ENCODE measurements at regions not wholly inside any gene's neighbourhood (a gene's known extent, or its start where the extent isn't known, plus 50 kb on each side); places are given as distances from the start of the nearest gene placed in this dataset.

GRCh38 chr4:81970454-81970853 lies 403.3 kb downstream of the HNRNPD start:
- Histone ChIP-seq H3K9me3 (ENCODE audit: control insufficient read depth, low read length) (no peaks in the 10 kb centered on the region), H3K27me3 (replicated peaks; ENCODE audit: control insufficient read depth, insufficient read depth, low read length) (no peaks in the 10 kb centered on the region), H3K4me1 (ENCODE audit: control insufficient read depth, insufficient read depth, low read length) (no peaks in the 10 kb centered on the region), H3K4me3 (ENCODE audit: low read length) (no peak overlapping the region), H3K9ac (ENCODE audit: low read length) (no peak overlapping the region), H3K36me3 (ENCODE audit: control insufficient read depth, insufficient read depth, low read length, severe bottlenecking) (no peaks in the 10 kb centered on the region)
- no peak for DNase-seq (ENCODE audit: low read depth)

- Histone ChIP-seq H3K9me3 (ENCODE audit: control insufficient read depth, low read length) (no peaks in the 10 kb centered on the region), H3K36me3 (ENCODE audit: control insufficient read depth, insufficient read depth, low read length, severe bottlenecking) (no peaks in the 10 kb centered on the region), H3K4me3 (ENCODE audit: low read length) (no peak overlapping the region), H3K9ac (ENCODE audit: low read length) (no peak overlapping the region), H3K27me3 (replicated peaks; ENCODE audit: control insufficient read depth, insufficient read depth, low read length) (peaks cover 3% of the 10 kb centered on the region), H3K4me1 (ENCODE audit: control insufficient read depth, insufficient read depth, low read length) (no peaks in the 10 kb centered on the region)
- no peak for DNase-seq (ENCODE audit: low read depth)
These were observed 407.1 kb downstream of the HNRNPD start for GRCh38 chr4:81966676-81967075.

- Histone ChIP-seq H3K4me1 (ENCODE audit: control insufficient read depth, insufficient read depth, low read length) (no peaks in the 10 kb centered on the region), H3K9me3 (ENCODE audit: control insufficient read depth, low read length) (no peaks in the 10 kb centered on the region), H3K36me3 (ENCODE audit: control insufficient read depth, insufficient read depth, low read length, severe bottlenecking) (no peaks in the 10 kb centered on the region), H3K4me3 (ENCODE audit: low read length) (no peak overlapping the region), H3K9ac (ENCODE audit: low read length) (no peak overlapping the region), H3K27me3 (replicated peaks; ENCODE audit: control insufficient read depth, insufficient read depth, low read length) (peaks cover 3% of the 10 kb centered on the region)
- DNase-seq (ENCODE audit: low read depth): no peak
These were observed 407.9 kb downstream of the HNRNPD start for GRCh38 chr4:81965911-81966310.

GRCh38 chr4:81965454-81965853 lies 408.3 kb downstream of the HNRNPD start:
- Histone ChIP-seq H3K4me3 (ENCODE audit: low read length) (no peak overlapping the region), H3K27me3 (replicated peaks; ENCODE audit: control insufficient read depth, insufficient read depth, low read length) (peaks cover 3% of the 10 kb centered on the region), H3K9me3 (ENCODE audit: control insufficient read depth, low read length) (no peaks in the 10 kb centered on the region), H3K9ac (ENCODE audit: low read length) (no peak overlapping the region), H3K4me1 (ENCODE audit: control insufficient read depth, insufficient read depth, low read length) (no peaks in the 10 kb centered on the region), H3K36me3 (ENCODE audit: control insufficient read depth, insufficient read depth, low read length, severe bottlenecking) (no peaks in the 10 kb centered on the region)
- DNase-seq (ENCODE audit: low read depth): no peak

GRCh38 chr4:81963763-81964020 lies 410.1 kb downstream of the HNRNPD start:
- H3K4me1 ChIP-seq (ENCODE audit: control insufficient read depth, insufficient read depth, low read length): no peaks in the 10 kb centered on the region
- H3K36me3 ChIP-seq (ENCODE audit: control insufficient read depth, insufficient read depth, low read length, severe bottlenecking): no peaks in the 10 kb centered on the region
- H3K9me3 ChIP-seq (ENCODE audit: control insufficient read depth, low read length): no peaks in the 10 kb centered on the region
- no peak for DNase-seq (ENCODE audit: low read depth)
- H3K4me3 ChIP-seq (ENCODE audit: low read length): no peak overlapping the region
- no peak overlapping the region for H3K9ac ChIP-seq (ENCODE audit: low read length)
- peaks cover 3% of the 10 kb centered on the region for H3K27me3 ChIP-seq (replicated peaks; ENCODE audit: control insufficient read depth, insufficient read depth, low read length)

- no peak overlapping the region for H3K4me3 ChIP-seq (ENCODE audit: low read length)
- no peak for DNase-seq (ENCODE audit: low read depth)
- H3K4me1 ChIP-seq (ENCODE audit: control insufficient read depth, insufficient read depth, low read length): no peaks in the 10 kb centered on the region
- peaks cover 3% of the 10 kb centered on the region for H3K27me3 ChIP-seq (replicated peaks; ENCODE audit: control insufficient read depth, insufficient read depth, low read length)
- no peak overlapping the region for H3K9ac ChIP-seq (ENCODE audit: low read length)
- no peaks in the 10 kb centered on the region for H3K36me3 ChIP-seq (ENCODE audit: control insufficient read depth, insufficient read depth, low read length, severe bottlenecking)
- no peaks in the 10 kb centered on the region for H3K9me3 ChIP-seq (ENCODE audit: control insufficient read depth, low read length)
These were observed 410.6 kb downstream of the HNRNPD start for GRCh38 chr4:81963015-81963762.

- H3K4me1 ChIP-seq (ENCODE audit: control insufficient read depth, insufficient read depth, low read length): no peaks in the 10 kb centered on the region
- no peaks in the 10 kb centered on the region for H3K36me3 ChIP-seq (ENCODE audit: control insufficient read depth, insufficient read depth, low read length, severe bottlenecking)
- no peak overlapping the region for H3K4me3 ChIP-seq (ENCODE audit: low read length)
- no peak overlapping the region for H3K9ac ChIP-seq (ENCODE audit: low read length)
- no peak for DNase-seq (ENCODE audit: low read depth)
- H3K27me3 ChIP-seq (replicated peaks; ENCODE audit: control insufficient read depth, insufficient read depth, low read length): peaks cover 3% of the 10 kb centered on the region
- H3K9me3 ChIP-seq (ENCODE audit: control insufficient read depth, low read length): no peaks in the 10 kb centered on the region
These were observed 412.8 kb downstream of the HNRNPD start for GRCh38 chr4:81960961-81961360.

GRCh38 chr4:81954271-81954670 lies 419.5 kb downstream of the HNRNPD start:
- Histone ChIP-seq H3K9ac (ENCODE audit: low read length) (no peak overlapping the region), H3K4me1 (ENCODE audit: control insufficient read depth, insufficient read depth, low read length) (no peaks in the 10 kb centered on the region), H3K9me3 (ENCODE audit: control insufficient read depth, low read length) (no peaks in the 10 kb centered on the region), H3K27me3 (replicated peaks; ENCODE audit: control insufficient read depth, insufficient read depth, low read length) (no peaks in the 10 kb centered on the region), H3K36me3 (ENCODE audit: control insufficient read depth, insufficient read depth, low read length, severe bottlenecking) (no peaks in the 10 kb centered on the region), H3K4me3 (ENCODE audit: low read length) (no peak overlapping the region)
- no peak for DNase-seq (ENCODE audit: low read depth)

- no peaks in the 10 kb centered on the region for H3K36me3 ChIP-seq (ENCODE audit: control insufficient read depth, insufficient read depth, low read length, severe bottlenecking)
- no peaks in the 10 kb centered on the region for H3K9me3 ChIP-seq (ENCODE audit: control insufficient read depth, low read length)
- no peaks in the 10 kb centered on the region for H3K4me1 ChIP-seq (ENCODE audit: control insufficient read depth, insufficient read depth, low read length)
- H3K4me3 ChIP-seq (ENCODE audit: low read length): no peak overlapping the region
- no peak for DNase-seq (ENCODE audit: low read depth)
- H3K27me3 ChIP-seq (replicated peaks; ENCODE audit: control insufficient read depth, insufficient read depth, low read length): no peaks in the 10 kb centered on the region
- no peak overlapping the region for H3K9ac ChIP-seq (ENCODE audit: low read length)
These were observed 421.8 kb downstream of the HNRNPD start for GRCh38 chr4:81951891-81952455.

- no peaks in the 10 kb centered on the region for H3K9me3 ChIP-seq (ENCODE audit: control insufficient read depth, low read length)
- DNase-seq (ENCODE audit: low read depth): no peak
- no peaks in the 10 kb centered on the region for H3K4me1 ChIP-seq (ENCODE audit: control insufficient read depth, insufficient read depth, low read length)
- H3K9ac ChIP-seq (ENCODE audit: low read length): no peak overlapping the region
- H3K36me3 ChIP-seq (ENCODE audit: control insufficient read depth, insufficient read depth, low read length, severe bottlenecking): no peaks in the 10 kb centered on the region
- no peak overlapping the region for H3K4me3 ChIP-seq (ENCODE audit: low read length)
- H3K27me3 ChIP-seq (replicated peaks; ENCODE audit: control insufficient read depth, insufficient read depth, low read length): no peaks in the 10 kb centered on the region
These were observed 426.8 kb downstream of the HNRNPD start for GRCh38 chr4:81946996-81947395.

GRCh38 chr4:81930506-81931238 lies 443.1 kb downstream of the HNRNPD start:
- no peak overlapping the region for H3K4me3 ChIP-seq (ENCODE audit: low read length)
- H3K9me3 ChIP-seq (ENCODE audit: control insufficient read depth, low read length): no peaks in the 10 kb centered on the region
- no peak for DNase-seq (ENCODE audit: low read depth)
- no peaks in the 10 kb centered on the region for H3K36me3 ChIP-seq (ENCODE audit: control insufficient read depth, insufficient read depth, low read length, severe bottlenecking)
- H3K27me3 ChIP-seq (replicated peaks; ENCODE audit: control insufficient read depth, insufficient read depth, low read length): no peaks in the 10 kb centered on the region
- H3K9ac ChIP-seq (ENCODE audit: low read length): no peak overlapping the region
- no peaks in the 10 kb centered on the region for H3K4me1 ChIP-seq (ENCODE audit: control insufficient read depth, insufficient read depth, low read length)

Data from adipocyte (in vitro differentiated cells).